Skeletal muscle tissue (tissue), 3 donors: ENCODE measurements at regions not wholly inside any gene's neighbourhood (a gene's known extent, or its start where the extent isn't known, plus 50 kb on each side); places are given as distances from the start of the nearest gene placed in this dataset.

Experiments used
- H3K27ac ChIP-seq: one replicate; pipeline ENCODE4 v1.7.0; 2013; ENCODE audit warnings: mild to moderate bottlenecking, low read depth, low read length, inconsistent platforms
- H3K27me3 ChIP-seq, 3 donors: one replicate each; pipeline ENCODE4 v1.7.0; 2013; ENCODE audit warnings: low read length in 3 of 3; ENCODE audit not compliant: control insufficient read depth in 3 of 3, insufficient read depth in 3 of 3
- H3K36me3 ChIP-seq, 3 donors: one replicate each; pipeline ENCODE4 v1.7.0; 2013; ENCODE audit warnings: low read length in 3 of 3; ENCODE audit not compliant: control insufficient read depth in 3 of 3, insufficient read depth in 3 of 3
- H3K4me1 ChIP-seq, 3 donors: one replicate each; pipeline ENCODE4 v1.7.0; 2013; ENCODE audit warnings: low read length in 3 of 3, mild to moderate bottlenecking in 3 of 3; ENCODE audit not compliant: control insufficient read depth in 3 of 3, insufficient read depth in 3 of 3
- H3K4me3 ChIP-seq, 3 donors: one replicate each; pipeline ENCODE4 v1.7.0; 2013; ENCODE audit warnings: low read length in 3 of 3
- H3K9ac ChIP-seq, 3 donors: one replicate each; pipeline ENCODE4 v1.7.0; 2013; ENCODE audit warnings: low read length in 3 of 3, mild to moderate bottlenecking in 3 of 3, moderate library complexity in 2 of 3, low read depth in 1 of 3
- H3K9me3 ChIP-seq, 3 donors: one replicate each; pipeline ENCODE4 v1.7.0; 2013; ENCODE audit warnings: low read length in 3 of 3; ENCODE audit not compliant: control insufficient read depth in 3 of 3
- donor health status: Osteomylitis.

DNA sequence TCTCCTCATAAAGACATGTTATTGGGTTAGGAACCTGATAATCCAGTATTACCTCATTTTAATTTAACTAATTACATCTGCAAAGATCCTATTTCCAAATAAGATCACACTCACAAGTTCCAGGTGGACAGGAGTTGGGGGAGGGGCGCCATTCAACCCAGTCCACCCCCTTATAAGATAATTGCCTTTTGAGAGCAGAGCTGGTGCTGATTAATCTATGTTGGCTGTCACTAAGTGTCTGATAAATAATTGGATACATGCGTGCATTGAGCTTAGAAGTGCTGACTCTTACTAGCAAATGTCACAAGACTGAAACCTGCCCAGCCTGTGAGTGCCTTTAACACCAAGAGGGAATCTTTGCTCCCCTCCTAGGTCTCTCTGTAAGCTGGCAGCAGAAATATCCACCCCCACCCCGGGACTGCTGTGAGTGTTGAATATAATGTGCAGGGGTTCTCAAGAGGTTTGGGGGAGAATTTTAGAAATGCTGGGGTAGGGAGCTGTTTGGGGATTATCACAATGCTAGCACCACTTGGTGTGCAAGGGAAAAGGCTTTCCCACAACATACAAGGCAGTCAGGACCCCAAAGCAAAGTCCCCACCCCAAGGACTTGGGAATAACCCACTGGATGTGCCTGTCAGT lies 87.5 kb downstream of the ANKRD60 start:
- H3K36me3 ChIP-seq = no peaks in the 10 kb centered on the region
- no peak overlapping the region for H3K9ac ChIP-seq
- H3K27ac ChIP-seq = no peak overlapping the region
- no peaks in the 10 kb centered on the region for H3K9me3 ChIP-seq
- H3K27me3 ChIP-seq = peaks cover 0 to 15% (median 5%) of the 10 kb centered on the region in 3 donors
- peaks cover 0 to 4% (median 0%) of the 10 kb centered on the region in 3 donors for H3K4me1 ChIP-seq
- H3K4me3 ChIP-seq = no peak overlapping the region

DNA sequence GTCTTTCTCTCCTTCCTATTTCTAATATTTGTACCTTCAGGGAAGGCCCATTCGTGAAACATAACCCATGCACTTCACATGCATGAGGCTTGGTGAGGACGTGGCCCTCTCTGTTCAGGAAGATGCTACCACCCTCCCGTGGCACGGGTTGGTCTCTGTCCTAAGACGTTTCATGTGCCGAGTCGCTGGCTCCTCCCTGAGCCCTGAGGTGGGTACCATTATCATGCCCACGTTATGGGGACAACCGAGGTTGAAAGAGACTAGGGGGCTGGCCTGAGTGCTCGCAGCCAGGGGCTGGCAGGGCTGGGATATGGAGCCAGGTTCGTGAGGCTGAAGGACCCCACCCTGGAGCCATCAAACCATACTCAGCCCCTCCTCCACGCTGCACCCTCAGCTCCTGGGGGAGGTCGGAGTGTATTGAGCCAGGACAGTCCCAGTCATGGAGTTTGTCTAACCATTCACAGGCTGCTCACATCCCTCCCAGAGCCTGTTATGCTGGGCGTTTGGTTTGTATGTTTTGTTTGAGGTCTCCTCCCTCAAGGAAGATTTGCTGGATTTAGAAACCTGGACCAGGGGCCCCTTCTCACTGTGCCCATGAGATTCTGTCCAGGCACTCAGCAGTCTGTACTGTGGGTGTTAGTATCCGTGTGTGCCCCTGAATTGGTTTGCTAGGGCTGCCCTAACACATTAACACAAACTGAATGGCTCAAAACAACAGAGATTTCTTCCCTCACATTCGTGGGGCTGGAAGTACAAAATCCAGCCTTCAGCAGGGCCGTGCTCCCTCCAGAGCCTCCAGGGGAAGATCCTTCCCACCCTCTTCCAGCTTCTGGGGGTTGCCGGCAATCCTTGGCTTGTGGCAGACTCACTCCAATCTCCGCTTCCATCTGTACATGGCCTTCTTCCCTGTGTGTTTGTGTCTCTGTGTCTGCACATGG lies 88.3 kb downstream of the ANKRD60 start:
- H3K4me3 ChIP-seq = no peak overlapping the region
- H3K36me3 ChIP-seq = no peaks in the 10 kb centered on the region
- no peak overlapping the region for H3K9ac ChIP-seq
- no peaks in the 10 kb centered on the region for H3K9me3 ChIP-seq
- H3K27ac ChIP-seq = no peak overlapping the region
- H3K27me3 ChIP-seq = peaks cover 0 to 21% (median 5%) of the 10 kb centered on the region in 3 donors
- H3K4me1 ChIP-seq = no peaks in the 10 kb centered on the region

DNA sequence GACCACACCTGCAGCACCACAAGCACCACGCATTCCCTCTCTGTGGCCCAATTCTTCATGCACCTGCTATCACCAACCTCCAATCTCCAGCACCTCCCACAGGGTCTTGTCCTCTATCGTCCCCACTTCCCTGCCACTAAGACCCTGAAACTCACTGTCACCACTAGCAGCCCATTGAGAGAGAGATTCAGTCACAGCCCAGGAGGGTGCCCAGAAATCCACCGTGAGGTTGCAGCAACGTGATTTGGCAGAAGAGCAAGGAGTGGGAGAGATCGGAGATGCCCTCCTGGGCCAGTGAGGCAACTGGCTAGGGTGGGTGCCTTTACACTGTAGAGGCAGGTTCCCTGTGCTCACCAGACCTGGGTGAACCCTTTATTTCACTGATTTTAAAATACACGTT lies 90.1 kb downstream of the ANKRD60 start:
- peaks cover 0 to 21% (median 5%) of the 10 kb centered on the region in 3 donors for H3K27me3 ChIP-seq
- no peak overlapping the region for H3K9ac ChIP-seq
- no peaks in the 10 kb centered on the region for H3K36me3 ChIP-seq
- no peaks in the 10 kb centered on the region for H3K9me3 ChIP-seq
- no peak overlapping the region for H3K4me3 ChIP-seq
- H3K27ac ChIP-seq = no peak overlapping the region
- no peaks in the 10 kb centered on the region for H3K4me1 ChIP-seq

DNA sequence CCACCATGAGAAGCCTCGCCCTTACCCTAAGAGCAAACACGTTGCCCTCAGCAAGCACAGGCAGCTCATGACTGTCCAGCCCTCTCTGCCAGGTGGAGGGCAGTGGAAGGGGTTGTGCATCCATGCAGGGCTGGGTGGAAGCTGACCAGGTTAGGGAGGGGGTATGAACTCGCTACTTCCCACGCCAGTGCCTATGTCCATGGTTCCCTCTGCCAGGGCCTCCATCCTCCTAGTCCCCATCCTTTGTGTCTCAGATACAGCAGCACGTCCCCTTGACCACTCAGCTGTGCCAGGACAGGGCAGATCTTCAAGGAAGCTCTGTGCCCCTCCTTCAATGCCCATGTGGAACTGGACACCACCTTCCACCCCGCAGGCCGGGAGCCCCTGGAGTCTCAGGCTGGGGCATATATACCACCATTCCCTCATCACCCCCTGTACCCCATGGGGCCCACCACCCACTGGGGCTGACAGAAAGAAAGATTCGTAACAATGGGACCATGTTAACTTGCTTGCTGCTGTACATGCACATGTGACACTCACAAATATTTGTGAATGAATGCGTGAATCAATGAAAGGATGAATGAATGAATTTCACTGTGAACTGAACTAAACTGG lies 90.7 kb downstream of the ANKRD60 start:
- Histone ChIP-seq H3K4me3 (no peak overlapping the region), H3K9me3 (no peaks in the 10 kb centered on the region), H3K27ac (no peak overlapping the region), H3K36me3 (no peaks in the 10 kb centered on the region), H3K27me3 (peaks cover 0 to 24% (median 11%) of the 10 kb centered on the region in 3 donors), H3K4me1 (peaks cover 0 to 2% (median 0%) of the 10 kb centered on the region in 3 donors), H3K9ac (no peak overlapping the region)

DNA sequence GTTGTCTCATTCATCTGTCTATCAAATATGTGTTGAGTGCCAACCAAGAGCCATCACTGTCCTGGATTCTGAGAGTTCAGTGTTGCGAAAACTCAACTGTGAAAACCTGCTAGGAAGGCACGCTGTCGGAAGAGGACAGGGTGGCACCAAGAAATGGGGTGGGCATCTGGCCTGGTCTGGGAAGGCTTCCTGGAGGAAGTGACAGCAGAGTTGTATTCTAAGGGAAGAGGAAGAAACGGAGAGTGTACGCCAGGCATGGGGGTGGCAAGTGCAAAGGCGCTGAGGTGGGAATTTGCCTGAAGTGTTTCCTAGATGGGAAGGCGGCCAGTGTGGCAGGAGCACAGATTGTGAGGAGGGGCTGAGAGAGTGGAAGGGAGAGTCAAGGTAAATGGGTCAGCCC lies 91.2 kb downstream of the ANKRD60 start:
- Histone ChIP-seq H3K9me3 (no peaks in the 10 kb centered on the region), H3K9ac (no peak overlapping the region), H3K4me3 (no peak overlapping the region), H3K36me3 (no peaks in the 10 kb centered on the region), H3K4me1 (peaks cover 0 to 2% (median 0%) of the 10 kb centered on the region in 3 donors), H3K27ac (no peak overlapping the region), H3K27me3 (peaks cover 0 to 24% (median 11%) of the 10 kb centered on the region in 3 donors)

DNA sequence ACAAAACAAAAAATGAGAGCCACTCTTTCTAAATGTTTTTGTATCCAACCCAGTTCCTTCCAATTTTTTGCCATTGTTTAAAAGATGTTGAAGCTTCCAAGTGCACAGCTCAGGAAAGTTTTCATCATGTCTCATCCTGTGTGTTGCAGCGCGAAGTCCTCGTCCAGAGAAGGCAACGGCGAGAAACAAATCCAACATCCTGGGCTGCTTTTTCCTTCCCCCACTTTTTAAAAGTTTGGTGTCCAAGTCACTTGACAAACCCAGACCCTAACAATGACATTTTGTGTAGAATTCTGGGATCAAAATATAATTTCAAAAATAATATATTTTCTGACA lies 92.3 kb downstream of the ANKRD60 start:
- Histone ChIP-seq H3K27ac (no peak overlapping the region), H3K9ac (no peak overlapping the region), H3K4me1 (peaks cover 0 to 9% (median 5%) of the 10 kb centered on the region in 3 donors), H3K9me3 (no peaks in the 10 kb centered on the region), H3K27me3 (peaks cover 0 to 24% (median 11%) of the 10 kb centered on the region in 3 donors), H3K4me3 (no peak overlapping the region), H3K36me3 (no peaks in the 10 kb centered on the region)

DNA sequence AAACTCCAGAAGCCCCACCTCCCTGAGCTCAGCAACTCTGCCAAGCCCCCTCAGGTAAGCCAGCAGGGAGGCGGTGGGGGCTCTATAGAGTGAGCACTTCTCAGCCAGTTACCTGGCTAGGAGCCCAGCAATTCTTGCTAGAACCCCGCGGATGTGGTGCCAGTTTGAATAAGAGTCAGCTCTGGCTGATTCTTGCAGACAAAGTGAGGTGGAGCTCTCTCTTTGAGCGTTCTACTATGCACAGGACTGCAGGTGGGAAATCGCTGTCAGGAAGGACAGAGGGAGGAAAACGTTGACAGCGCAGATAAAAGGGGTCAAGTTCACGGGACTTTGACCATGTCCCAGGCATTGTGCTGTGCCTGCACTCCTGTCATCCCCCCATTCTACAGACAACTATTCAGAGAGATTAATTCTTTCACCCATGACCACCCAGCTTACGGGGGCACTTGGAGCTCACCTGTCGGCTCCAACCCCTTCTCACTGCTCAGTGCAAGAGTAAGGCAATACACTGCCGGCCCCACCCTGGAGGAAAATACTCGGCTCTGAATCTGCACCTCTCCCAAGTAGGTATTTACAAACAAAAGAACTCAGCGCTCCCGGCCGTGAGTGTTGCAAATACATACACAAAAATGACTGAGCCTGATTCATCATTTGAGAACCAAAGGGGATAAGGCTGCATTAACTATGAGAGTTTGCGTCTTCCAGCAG lies 92.9 kb downstream of the ANKRD60 start:
- Histone ChIP-seq H3K9me3 (no peaks in the 10 kb centered on the region), H3K4me1 (peaks cover 0 to 9% (median 5%) of the 10 kb centered on the region in 3 donors), H3K27ac (no peak overlapping the region), H3K27me3 (peaks cover 0 to 24% (median 11%) of the 10 kb centered on the region in 3 donors), H3K9ac (no peak overlapping the region), H3K4me3 (no peak overlapping the region), H3K36me3 (no peaks in the 10 kb centered on the region)

DNA sequence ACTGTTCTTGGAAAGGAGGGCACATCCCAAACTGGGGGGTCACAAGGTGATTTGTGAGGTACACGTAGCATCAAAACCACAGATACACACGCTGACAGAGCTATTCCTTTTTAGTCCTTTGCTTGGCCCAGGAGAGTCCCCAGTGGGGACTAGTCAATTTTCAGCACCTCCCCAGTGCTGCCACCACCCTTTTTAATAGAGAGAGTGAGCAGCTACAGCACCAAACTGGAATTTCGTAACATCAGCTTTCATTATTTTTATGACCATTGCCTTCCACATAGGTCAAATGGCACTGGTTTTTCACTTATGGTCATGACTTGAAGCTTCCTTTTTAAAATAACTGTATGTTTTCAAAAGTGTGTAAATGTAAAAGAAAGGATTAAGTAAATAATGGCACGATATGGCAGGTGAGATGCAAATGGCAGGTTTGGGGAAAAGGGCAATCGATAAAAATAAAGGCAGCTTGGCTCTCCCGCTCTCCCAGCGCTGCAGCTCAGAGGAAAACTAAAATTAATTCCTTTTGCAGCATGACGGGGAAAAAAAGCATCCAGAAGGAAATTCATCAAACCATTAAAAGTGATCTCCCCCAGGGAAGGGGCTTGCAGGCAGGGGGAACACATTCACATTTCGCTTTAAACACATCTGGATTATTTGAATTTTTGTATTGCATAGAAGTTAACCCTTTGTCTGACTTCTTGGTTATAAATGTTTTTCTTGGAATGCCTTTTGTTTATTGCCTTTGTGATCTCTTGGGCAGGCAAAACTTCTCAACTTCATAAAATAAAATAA lies 95.2 kb downstream of the ANKRD60 start:
- H3K4me1 ChIP-seq = peaks cover 0 to 9% (median 5%) of the 10 kb centered on the region in 3 donors
- no peak overlapping the region for H3K27ac ChIP-seq

DNA sequence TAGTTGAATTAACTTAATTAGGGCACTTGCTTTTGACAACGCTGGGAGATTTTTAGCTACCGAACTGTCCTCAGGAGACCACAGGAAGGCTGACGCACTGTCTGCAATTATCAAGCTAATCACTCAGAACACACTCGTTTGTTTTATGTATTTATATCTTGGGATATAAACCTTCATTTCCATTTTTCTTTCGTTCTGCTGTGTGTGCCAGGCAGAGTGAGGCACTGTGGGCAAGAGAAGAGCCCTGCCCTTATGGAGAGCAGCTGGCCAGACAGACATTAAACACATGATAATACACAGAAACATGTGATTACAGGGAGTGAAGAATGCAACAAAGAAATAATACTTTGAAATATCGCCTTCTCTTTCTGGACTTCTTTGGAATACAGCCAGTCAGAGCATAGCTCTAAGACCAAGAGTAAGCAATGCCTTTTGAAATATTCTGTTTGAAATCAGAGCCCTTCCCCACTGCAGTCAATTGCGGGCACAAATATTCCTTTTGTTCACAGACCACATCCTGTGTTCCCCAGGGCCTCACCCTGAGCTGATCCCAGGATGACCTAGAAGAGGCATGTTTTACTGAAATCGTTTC lies 96.8 kb downstream of the ANKRD60 start:
- Histone ChIP-seq H3K4me1 (peaks cover 0 to 11% (median 5%) of the 10 kb centered on the region in 3 donors), H3K4me3 (no peak overlapping the region), H3K27ac (no peak overlapping the region)

More for the DNA sequence above, 95.2 kb downstream of the ANKRD60 start:
- H3K4me3 ChIP-seq = no peak overlapping the region
- H3K27me3 ChIP-seq = peaks cover 6 to 18% (median 9%) of the 10 kb centered on the region in 3 donors
- H3K9ac ChIP-seq = no peak overlapping the region
- H3K9me3 ChIP-seq = no peaks in the 10 kb centered on the region
- H3K36me3 ChIP-seq = no peaks in the 10 kb centered on the region

More for the DNA sequence above, 96.8 kb downstream of the ANKRD60 start:
- Histone ChIP-seq H3K27me3 (peaks cover 6 to 9% (median 6%) of the 10 kb centered on the region in 3 donors), H3K9me3 (peaks cover 0 to 1% (median 0%) of the 10 kb centered on the region in 3 donors), H3K9ac (no peak overlapping the region), H3K36me3 (no peaks in the 10 kb centered on the region)
